ENCODE measurements at regions not wholly inside any gene's neighbourhood (a gene's known extent, or its start where the extent isn't known, plus 50 kb on each side); places are given as distances from the start of the nearest gene placed in this dataset.

- TF ChIP-seq POLR2A (IDR thresholded peaks at IDR 0.05; ENCODE audit: low read length) (no peak), GATA1 (IDR thresholded peaks at IDR 0.05; ENCODE audit: low read depth, low read length) (no peak)
Observed at GRCh38 chr14:81884382-81884781, 350.7 kb upstream of the SEL1L start.

Data from erythroblast (primary cell).